ENCODE measurements at regions not wholly inside any gene's neighbourhood (a gene's known extent, or its start where the extent isn't known, plus 50 kb on each side); places are given as distances from the start of the nearest gene placed in this dataset.

DNA sequence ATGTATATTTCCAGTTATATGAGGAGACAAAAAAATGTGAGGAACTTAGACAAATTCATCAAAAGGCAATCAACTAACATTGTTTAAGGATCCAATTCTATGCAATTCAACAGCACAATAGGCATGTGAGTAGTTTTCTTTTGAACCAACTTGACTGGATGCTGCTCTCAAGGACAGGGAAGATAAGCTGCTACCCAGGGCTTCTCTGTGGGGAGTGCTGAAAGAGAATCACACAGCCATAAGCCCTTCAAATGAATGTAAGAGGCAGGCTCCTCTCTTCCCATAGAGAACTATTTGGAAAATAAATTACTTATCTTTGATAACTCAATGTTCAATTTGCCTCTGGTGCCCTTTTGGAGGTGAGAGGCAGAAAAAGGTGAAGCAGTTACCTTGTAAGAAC, 1413.6 kb downstream of the PCDH7 start:
- no peaks in the 10 kb centered on the region for H3K9me3 ChIP-seq (replicated peaks in 1 of 3)
- intact Hi-C loops (cut with DNase I), result no loop called here
- H3K4me1 ChIP-seq (replicated peaks in 1 of 2), result no peaks in the 10 kb centered on the region
- no peak overlapping the region for H3K27ac ChIP-seq
- no peak overlapping the region for H3K4me3 ChIP-seq
- H3K36me3 ChIP-seq (replicated peaks in 1 of 2), result no peaks in the 10 kb centered on the region
- no peaks in the 10 kb centered on the region for H3K27me3 ChIP-seq
- TF ChIP-seq POLR2A (IDR thresholded peaks at IDR 0.05), result no peak
- TF ChIP-seq, protein P1, sequence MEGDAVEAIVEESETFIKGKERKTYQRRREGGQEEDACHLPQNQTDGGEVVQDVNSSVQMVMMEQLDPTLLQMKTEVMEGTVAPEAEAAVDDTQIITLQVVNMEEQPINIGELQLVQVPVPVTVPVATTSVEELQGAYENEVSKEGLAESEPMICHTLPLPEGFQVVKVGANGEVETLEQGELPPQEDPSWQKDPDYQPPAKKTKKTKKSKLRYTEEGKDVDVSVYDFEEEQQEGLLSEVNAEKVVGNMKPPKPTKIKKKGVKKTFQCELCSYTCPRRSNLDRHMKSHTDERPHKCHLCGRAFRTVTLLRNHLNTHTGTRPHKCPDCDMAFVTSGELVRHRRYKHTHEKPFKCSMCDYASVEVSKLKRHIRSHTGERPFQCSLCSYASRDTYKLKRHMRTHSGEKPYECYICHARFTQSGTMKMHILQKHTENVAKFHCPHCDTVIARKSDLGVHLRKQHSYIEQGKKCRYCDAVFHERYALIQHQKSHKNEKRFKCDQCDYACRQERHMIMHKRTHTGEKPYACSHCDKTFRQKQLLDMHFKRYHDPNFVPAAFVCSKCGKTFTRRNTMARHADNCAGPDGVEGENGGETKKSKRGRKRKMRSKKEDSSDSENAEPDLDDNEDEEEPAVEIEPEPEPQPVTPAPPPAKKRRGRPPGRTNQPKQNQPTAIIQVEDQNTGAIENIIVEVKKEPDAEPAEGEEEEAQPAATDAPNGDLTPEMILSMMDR (IDR thresholded peaks at IDR 0.05), result no peak
- DNase-seq, result no peak

- no peak for TF ChIP-seq POLR2A (IDR thresholded peaks at IDR 0.05)
- TF ChIP-seq, protein P1 (IDR thresholded peaks at IDR 0.05), result no peak
- Histone ChIP-seq H3K4me1 (replicated peaks in 1 of 2) (no peaks in the 10 kb centered on the region), H3K36me3 (replicated peaks in 1 of 2) (no peaks in the 10 kb centered on the region), H3K9me3 (replicated peaks in 1 of 3) (no peaks in the 10 kb centered on the region), H3K4me3 (no peak overlapping the region), H3K27ac (no peak overlapping the region), H3K27me3 (no peaks in the 10 kb centered on the region)
- DNase-seq, result no peak
- intact Hi-C loops (cut with DNase I), result no loop called here
Measured at GRCh38 chr4:32135642-32136041, 1415.5 kb downstream of the PCDH7 start.

- TF ChIP-seq, protein P1 (IDR thresholded peaks at IDR 0.05), result no peak
- no peak for TF ChIP-seq POLR2A (IDR thresholded peaks at IDR 0.05)
- no peak for DNase-seq
Measured at GRCh38 chr4:32136081-32136787, 1416.1 kb downstream of the PCDH7 start.

DNA sequence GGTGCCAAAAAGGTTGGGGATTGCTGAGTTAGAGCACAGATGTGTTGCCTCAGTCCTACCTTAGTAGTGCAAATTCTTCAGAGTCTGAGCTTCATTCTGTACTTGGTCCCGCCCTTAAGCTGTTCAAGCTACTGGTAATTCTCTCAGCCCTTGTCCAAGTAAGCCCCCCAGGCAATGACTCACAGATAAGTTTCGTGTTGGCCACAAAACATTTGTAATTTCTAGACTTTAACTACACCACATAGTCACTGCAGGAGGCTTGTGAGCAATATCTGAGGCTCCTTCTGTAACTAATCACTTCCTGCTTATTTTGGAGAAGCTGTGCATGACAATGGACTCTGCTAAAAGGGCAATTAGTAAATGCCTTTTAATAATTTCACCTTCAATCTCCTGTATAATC, 1420.5 kb downstream of the PCDH7 start:
- intact Hi-C loops (cut with DNase I), result no loop called here
- H3K27ac ChIP-seq, result no peak overlapping the region
- no peak overlapping the region for H3K4me3 ChIP-seq
- no peaks in the 10 kb centered on the region for H3K36me3 ChIP-seq (replicated peaks in 1 of 2)
- 46 to 54% (median 50%) methylated on average over 2 of the region's 2 CpGs for WGBS, 4 donors
- H3K9me3 ChIP-seq (replicated peaks in 1 of 3), result no peaks in the 10 kb centered on the region
- TF ChIP-seq, protein P1 (IDR thresholded peaks at IDR 0.05), result no peak
- no peak for TF ChIP-seq POLR2A (IDR thresholded peaks at IDR 0.05)
- H3K27me3 ChIP-seq, result no peaks in the 10 kb centered on the region
- DNase-seq, result no peak
- no peaks in the 10 kb centered on the region for H3K4me1 ChIP-seq (replicated peaks in 1 of 2)

More at GRCh38 chr4:32136081-32136787, 1416.1 kb downstream of the PCDH7 start:
- no peaks in the 10 kb centered on the region for H3K36me3 ChIP-seq (replicated peaks in 1 of 2)
- no peak overlapping the region for H3K4me3 ChIP-seq
- intact Hi-C loops (cut with DNase I), result no loop called here
- H3K27ac ChIP-seq, result no peak overlapping the region
- 67 to 85% (median 81%) methylated on average over 2 of the region's 2 CpGs for WGBS, 4 donors
- H3K27me3 ChIP-seq, result no peaks in the 10 kb centered on the region
- H3K9me3 ChIP-seq (replicated peaks in 1 of 3), result no peaks in the 10 kb centered on the region
- no peaks in the 10 kb centered on the region for H3K4me1 ChIP-seq (replicated peaks in 1 of 2)

Data from adrenal gland (tissue), 9 donors.